Activated naive CD4-positive, alpha-beta T cell treated with anti-CD3 and anti-CD28 coated beads, Interleukin-2, amount 50 U/mL, for 24 hours (primary cell): ENCODE measurements at regions not wholly inside any gene's neighbourhood (a gene's known extent, or its start where the extent isn't known, plus 50 kb on each side); places are given as distances from the start of the nearest gene placed in this dataset.

Experiments
- H3K27ac Mint-ChIP-seq: one replicate; pipeline ENCODE4 v1.8.0; 2021; ENCODE audit warnings: mild to moderate bottlenecking, mixed read lengths
- H3K27me3 Mint-ChIP-seq: one replicate; pipeline ENCODE4 v1.8.0; 2021; ENCODE audit warnings: mixed read lengths
- H3K36me3 Mint-ChIP-seq: one replicate; pipeline ENCODE4 v1.8.0; 2021; ENCODE audit warnings: mixed read lengths
- H3K4me1 Mint-ChIP-seq: one replicate; pipeline ENCODE4 v1.8.0; 2021; ENCODE audit warnings: mixed read lengths
- H3K4me3 Mint-ChIP-seq: one replicate; pipeline ENCODE4 v1.8.0; 2021; ENCODE audit warnings: mild to moderate bottlenecking, mixed read lengths
- H3K9me3 Mint-ChIP-seq: one replicate; pipeline ENCODE4 v1.8.0; 2021; ENCODE audit warnings: mixed read lengths

DNA sequence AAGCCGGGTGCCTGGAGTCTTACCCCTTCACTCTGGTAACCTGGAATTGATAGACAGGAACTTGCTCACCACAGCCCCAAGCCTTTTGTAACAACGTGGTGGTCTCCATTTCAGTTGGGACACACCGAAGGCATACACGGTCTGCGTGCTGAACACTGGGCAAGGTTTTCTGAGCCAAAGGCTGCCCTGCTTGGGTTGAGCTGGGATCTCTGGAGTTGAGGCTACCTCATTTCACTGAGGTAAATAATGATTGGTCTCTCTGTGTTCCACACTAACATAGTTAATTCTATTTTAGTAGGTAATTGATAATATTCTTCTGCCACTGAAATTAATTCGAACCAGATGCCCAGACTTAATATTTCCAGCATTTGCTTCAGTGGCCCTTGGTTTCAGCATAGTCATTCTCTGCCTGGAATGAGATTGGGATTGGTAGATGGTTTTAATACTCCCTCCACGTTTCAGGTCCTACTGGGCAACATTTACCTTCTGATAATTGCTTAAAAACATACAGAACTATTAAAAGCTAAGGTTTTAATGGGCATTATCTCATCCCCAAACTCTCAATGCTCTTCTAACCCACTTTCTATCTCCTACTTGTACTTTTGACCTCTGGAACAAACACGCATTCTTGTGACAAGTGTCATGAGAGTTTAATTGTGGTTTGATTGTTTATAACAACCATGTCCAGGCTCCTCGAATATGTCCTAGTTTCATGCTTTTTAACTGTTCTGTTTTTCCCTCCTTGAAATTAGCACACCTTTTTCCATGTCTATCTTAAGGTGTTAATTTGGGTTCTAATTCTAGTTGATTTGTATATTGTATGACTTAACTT, 202.3 kb upstream of the KLF6 start:
- Mint-ChIP-seq H3K4me3 (no peak overlapping the region), H3K36me3 (peaks cover 2% of the 10 kb centered on the region), H3K27ac (no peak overlapping the region), H3K4me1 (peaks cover 12% of the 10 kb centered on the region), H3K9me3 (no peaks in the 10 kb centered on the region), H3K27me3 (no peaks in the 10 kb centered on the region)

DNA sequence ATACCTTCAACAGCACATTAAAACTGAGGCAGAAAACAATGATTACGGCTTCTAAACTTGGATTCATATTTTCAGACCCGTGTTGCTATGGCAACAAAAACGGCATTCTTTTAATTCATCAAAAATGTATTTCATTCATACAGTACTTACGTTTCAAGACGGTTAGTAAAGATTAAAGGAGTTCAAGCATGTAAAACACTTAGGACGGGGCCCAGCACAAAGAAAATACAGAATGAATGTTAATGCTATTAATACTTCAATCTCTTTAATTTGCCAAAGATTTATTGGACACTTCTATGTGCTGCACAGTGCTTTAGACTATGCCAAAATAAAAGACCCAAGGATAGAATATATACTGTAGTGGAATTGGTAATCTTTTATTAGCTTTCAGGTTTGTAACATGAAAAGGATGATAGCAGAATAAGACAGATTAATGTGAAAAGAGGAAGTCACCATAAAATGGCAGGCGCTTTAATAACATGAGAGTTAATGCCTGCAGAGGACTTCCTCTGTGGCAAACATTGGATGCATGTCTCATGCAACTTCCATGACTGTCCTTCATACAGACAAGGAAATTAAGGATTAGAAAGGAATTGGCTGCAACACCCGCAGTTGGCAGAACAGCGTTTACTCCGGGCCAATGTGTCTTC, 201.6 kb upstream of the KLF6 start:
- Mint-ChIP-seq H3K9me3 (no peaks in the 10 kb centered on the region), H3K27me3 (no peaks in the 10 kb centered on the region), H3K4me1 (peaks cover 20% of the 10 kb centered on the region), H3K27ac (peak overlapping the region; percentile 14), H3K4me3 (no peak overlapping the region), H3K36me3 (peaks cover 2% of the 10 kb centered on the region)

DNA sequence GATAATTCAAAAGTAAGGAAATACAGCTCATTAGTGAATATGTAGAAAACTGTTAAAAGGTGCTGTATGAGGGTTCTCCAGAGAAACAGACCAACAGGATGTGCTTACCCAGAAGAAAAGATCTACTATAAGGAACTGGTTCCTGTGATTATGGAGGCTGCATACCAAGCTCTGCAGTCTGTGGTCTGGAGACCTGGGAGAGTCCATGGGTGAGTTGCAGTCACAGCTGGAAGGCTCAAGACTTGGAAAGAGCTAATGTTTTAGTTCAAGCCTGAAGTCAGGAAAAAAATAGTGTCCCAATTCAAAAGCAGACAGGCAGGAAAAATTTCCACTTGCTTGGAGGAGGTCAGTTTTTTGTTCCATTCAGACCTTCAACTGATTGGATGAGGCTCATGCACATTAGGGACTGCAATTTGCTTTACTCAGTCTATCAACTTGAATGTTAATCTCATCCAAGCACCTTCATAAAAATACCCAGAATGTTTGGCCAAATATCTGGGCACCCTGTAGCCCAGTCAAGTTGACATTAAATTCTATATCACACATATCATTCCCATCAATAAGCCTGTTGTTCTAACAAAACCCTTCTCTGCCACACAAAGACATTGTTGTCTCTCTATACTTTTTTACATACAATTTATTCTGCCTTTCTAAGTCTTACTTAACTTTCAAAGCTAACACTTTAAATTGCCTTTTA, 197.9 kb upstream of the KLF6 start:
- no peak overlapping the region for H3K27ac Mint-ChIP-seq
- no peaks in the 10 kb centered on the region for H3K27me3 Mint-ChIP-seq
- peaks cover 2% of the 10 kb centered on the region for H3K36me3 Mint-ChIP-seq
- no peaks in the 10 kb centered on the region for H3K9me3 Mint-ChIP-seq
- no peak overlapping the region for H3K4me3 Mint-ChIP-seq
- H3K4me1 Mint-ChIP-seq, result peaks cover 47% of the 10 kb centered on the region

DNA sequence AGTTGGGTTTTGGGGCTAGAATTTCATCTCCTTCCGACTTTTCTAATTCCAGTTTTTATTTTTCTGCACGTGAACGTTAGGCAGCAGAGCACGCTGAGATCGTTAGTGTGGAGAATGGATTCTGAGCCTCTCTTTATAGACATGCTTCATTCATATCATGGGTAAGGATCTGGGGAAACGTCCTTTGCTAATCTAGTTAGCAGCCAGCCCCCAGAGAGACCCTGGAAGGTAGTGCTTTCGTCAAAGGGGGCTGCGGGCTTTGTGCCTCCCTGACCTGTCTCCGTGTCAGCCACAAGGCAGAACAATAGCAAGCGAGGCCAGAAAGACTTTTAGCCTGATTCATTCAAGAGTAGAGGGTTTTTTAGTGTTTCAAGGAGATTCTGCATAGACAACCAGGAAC, 196.3 kb upstream of the KLF6 start:
- Mint-ChIP-seq H3K27me3 (no peaks in the 10 kb centered on the region), H3K36me3 (peaks cover 2% of the 10 kb centered on the region), H3K4me1 (peaks cover 42% of the 10 kb centered on the region), H3K9me3 (no peaks in the 10 kb centered on the region), H3K27ac (peak overlapping the region; percentile 1), H3K4me3 (no peak overlapping the region)

DNA sequence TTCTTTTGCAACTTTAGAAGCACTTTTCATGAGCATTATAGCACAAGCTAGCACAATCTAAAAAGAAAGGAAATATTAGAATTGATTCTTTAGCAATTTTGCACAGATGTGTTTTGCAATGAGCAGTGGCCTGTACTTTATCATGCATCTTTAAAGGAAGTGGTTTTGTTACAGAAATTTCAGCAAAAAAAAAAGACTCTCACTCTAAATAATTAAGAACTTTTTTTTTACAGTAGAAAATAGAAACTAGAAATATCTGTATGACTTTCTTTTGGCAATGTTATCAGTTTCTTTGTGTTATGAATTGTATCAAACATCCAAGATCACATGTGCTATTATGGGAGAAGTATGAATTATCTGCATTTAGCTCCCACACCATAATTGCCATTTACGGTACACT, 195.7 kb upstream of the KLF6 start:
- no peaks in the 10 kb centered on the region for H3K27me3 Mint-ChIP-seq
- H3K4me1 Mint-ChIP-seq, result peaks cover 42% of the 10 kb centered on the region
- peaks cover 2% of the 10 kb centered on the region for H3K36me3 Mint-ChIP-seq
- H3K4me3 Mint-ChIP-seq, result peak overlapping the region; percentile 3
- H3K27ac Mint-ChIP-seq, result no peak overlapping the region
- no peaks in the 10 kb centered on the region for H3K9me3 Mint-ChIP-seq

DNA sequence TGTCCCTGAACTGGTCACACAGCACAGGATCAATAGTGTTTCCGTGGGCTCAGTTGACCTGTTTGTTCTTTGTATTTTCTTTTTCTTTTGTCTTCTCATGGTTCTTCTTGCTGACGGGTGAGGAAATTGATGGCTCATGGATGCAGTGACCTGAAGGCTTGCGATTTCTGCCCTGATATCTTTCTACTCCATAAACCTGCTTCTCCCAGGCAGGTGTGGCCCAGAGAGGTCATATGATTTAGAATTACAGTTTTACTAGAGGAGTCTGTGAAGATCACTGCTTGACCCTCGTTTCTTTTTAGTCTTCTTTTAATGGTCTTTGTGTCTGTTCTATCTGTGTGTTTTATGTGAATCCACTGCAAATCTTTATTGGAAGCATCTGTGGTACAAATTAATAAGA, 195.1 kb upstream of the KLF6 start:
- peaks cover 2% of the 10 kb centered on the region for H3K36me3 Mint-ChIP-seq
- peak overlapping the region; percentile 3 for H3K4me3 Mint-ChIP-seq
- no peaks in the 10 kb centered on the region for H3K9me3 Mint-ChIP-seq
- H3K27ac Mint-ChIP-seq, result peak overlapping the region; percentile 3
- H3K27me3 Mint-ChIP-seq, result no peaks in the 10 kb centered on the region
- H3K4me1 Mint-ChIP-seq, result peaks cover 42% of the 10 kb centered on the region

DNA sequence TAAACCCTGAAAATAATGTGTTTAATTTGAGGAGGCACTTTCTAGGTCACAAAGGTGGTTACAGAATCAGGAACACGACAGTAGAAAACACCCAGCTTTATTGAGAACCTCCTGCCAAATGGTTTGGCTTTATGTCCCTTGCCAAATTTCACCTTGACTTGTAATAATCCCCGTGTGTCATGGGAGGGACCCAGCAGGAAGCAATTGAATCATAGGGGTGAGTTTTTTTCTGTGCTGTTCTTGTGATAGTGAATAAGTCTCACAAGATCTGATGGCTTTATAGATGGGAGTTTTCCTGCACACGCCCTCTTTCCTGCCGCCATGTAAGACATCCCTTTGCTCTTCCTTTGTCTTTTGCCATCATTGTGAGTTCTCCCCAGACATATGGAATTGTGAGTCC, 193.8 kb upstream of the KLF6 start:
- H3K27ac Mint-ChIP-seq, result no peak overlapping the region
- H3K27me3 Mint-ChIP-seq, result no peaks in the 10 kb centered on the region
- H3K36me3 Mint-ChIP-seq, result peaks cover 4% of the 10 kb centered on the region
- no peak overlapping the region for H3K4me3 Mint-ChIP-seq
- no peaks in the 10 kb centered on the region for H3K9me3 Mint-ChIP-seq
- peaks cover 51% of the 10 kb centered on the region for H3K4me1 Mint-ChIP-seq

DNA sequence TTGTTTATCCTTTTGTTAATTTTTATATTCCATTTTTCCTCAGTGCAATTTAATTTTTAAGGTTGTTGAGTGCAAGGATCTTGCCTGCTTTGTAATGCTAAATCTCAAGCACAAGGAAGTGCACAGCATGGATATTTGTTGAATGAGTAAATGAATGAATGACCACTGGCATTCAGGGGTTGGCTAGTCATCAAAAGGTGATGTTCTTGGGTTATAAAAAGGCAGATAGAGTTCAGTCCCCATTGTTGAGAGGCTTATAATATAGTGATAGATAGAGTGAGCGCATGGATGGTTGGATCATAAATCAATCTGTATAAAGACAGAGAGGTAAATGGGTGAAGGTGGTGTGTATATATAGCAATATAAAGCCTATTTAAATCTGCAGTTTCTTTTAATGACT, 193.2 kb upstream of the KLF6 start:
- no peaks in the 10 kb centered on the region for H3K27me3 Mint-ChIP-seq
- no peak overlapping the region for H3K4me3 Mint-ChIP-seq
- no peak overlapping the region for H3K27ac Mint-ChIP-seq
- H3K36me3 Mint-ChIP-seq, result peaks cover 4% of the 10 kb centered on the region
- H3K4me1 Mint-ChIP-seq, result peaks cover 51% of the 10 kb centered on the region
- no peaks in the 10 kb centered on the region for H3K9me3 Mint-ChIP-seq

DNA sequence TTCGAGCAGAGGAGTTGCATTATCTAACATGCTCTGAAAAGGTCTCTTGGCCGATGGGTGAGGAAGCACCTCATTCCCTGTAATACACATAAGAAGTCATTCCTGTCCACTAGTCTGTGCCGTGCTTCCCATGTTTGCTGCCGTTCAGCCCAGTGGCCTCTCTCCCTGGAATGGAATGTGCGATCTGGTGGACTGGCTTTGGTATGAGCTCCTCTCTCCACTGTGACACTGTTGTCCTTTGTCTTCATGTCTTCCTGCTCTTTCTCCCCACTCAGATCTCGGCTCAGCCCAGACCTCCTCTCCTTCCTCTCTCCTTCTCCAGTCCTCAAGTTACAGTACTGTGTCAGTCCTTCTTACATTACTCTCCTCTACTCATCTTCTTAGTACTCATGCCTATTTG, 192.8 kb upstream of the KLF6 start:
- Mint-ChIP-seq H3K36me3 (peaks cover 3% of the 10 kb centered on the region), H3K9me3 (no peaks in the 10 kb centered on the region), H3K27ac (no peak overlapping the region), H3K4me1 (peaks cover 55% of the 10 kb centered on the region), H3K27me3 (no peaks in the 10 kb centered on the region), H3K4me3 (no peak overlapping the region)

DNA sequence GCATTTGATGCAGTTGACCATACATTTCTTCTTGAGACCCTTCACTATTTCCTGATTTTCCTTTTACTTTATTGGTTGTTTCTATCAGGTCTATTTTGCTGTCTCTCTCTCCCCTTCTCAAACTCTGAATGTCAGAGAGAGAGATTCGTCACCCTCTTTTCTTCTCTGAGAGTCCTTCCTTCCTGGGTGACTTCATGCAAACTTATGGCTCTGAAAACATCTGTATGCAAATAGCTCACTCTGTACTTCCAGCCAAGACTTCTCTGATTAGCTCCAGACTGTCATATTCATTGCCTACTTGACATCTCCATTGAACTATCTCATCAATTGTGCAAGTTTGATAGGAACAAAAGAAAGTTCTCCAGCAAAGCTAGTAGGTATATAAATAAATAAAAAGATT, 191.7 kb upstream of the KLF6 start:
- Mint-ChIP-seq H3K27me3 (no peaks in the 10 kb centered on the region), H3K9me3 (no peaks in the 10 kb centered on the region), H3K27ac (no peak overlapping the region), H3K4me3 (no peak overlapping the region), H3K36me3 (peaks cover 2% of the 10 kb centered on the region), H3K4me1 (peaks cover 55% of the 10 kb centered on the region)

DNA sequence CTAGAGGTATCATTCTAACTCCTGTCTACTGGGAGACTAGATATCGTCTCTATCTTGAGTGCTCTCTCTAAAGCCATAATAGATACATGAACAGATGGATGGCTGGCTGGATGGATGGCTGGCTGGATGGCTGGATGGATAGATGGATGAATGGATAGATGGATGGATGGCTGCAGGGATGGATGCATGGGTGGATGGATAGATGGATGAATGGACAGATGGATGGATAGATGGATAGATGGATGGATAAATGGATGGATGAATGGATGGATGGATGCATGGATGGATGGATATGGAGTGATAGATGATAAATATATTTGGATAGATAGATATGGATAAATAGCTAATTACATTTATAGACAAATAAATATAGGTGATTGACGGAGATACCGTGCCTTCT, 191.2 kb upstream of the KLF6 start:
- peaks cover 55% of the 10 kb centered on the region for H3K4me1 Mint-ChIP-seq
- H3K27ac Mint-ChIP-seq, result no peak overlapping the region
- H3K9me3 Mint-ChIP-seq, result no peaks in the 10 kb centered on the region
- no peaks in the 10 kb centered on the region for H3K27me3 Mint-ChIP-seq
- H3K36me3 Mint-ChIP-seq, result peaks cover 2% of the 10 kb centered on the region
- no peak overlapping the region for H3K4me3 Mint-ChIP-seq

DNA sequence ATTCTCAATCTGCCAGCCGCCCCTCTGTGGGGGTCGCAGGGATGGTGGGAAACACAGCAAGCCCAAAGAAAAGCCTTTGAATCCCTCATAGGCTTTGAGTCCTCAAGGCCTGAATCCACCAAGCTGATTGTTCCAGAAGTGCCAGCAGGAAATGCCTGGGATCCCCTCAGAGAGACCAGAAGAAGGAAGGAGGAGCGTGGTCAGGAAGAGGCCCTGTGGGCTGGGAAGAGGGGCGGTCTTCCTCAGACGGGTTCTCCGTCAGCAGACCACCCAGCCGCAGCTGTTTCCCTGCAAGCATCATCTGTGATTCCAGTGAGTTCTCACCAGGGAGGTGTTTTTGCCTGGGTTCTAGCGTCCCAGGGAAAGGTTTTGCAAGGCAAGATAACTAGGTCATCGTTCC, 190.0 kb upstream of the KLF6 start:
- Mint-ChIP-seq H3K4me3 (no peak overlapping the region), H3K27me3 (no peaks in the 10 kb centered on the region), H3K9me3 (no peaks in the 10 kb centered on the region), H3K4me1 (peaks cover 55% of the 10 kb centered on the region), H3K36me3 (peaks cover 2% of the 10 kb centered on the region), H3K27ac (no peak overlapping the region)

DNA sequence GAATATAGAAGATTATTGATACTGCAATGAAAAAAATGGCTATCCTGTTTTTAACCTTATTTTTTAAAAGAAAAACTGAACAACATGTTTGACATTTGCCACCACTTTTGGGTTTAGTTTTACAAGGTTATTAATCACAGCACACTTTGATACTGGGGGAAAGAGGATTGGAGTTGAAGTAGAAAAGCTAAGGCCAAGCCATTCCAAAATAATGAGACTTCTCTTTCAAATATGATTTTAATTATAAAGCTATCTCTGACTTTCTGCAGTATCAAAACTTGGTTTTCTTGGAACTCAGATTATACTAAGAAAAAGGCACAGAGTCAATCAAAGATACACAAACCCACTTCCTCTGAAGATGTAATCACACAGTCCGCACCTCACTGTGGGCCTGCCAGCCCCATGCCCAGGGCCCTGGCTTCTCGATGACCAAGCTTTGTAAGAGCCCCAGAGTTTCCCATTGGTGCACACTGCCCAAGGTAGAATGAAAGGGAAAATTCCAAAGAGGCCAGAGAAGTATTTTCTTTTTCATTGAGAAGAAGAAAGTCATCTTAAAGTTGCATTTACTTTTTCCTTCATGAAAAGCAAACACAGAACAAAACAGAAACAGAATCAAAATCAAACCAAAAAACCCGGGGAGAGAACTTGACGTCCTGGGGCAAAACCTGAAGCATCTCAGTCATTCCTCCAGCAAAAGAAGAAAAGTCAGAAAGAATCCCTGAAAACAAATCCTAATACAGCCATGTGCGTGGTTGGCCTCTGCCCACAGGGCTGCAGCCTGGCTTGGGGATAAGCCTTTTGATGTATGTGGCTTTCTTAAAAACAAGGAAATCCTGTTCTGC, 187.7 kb upstream of the KLF6 start:
- Mint-ChIP-seq H3K4me3 (peak overlapping the region; percentile 62), H3K9me3 (peaks cover 3% of the 10 kb centered on the region), H3K27ac (peak overlapping the region; percentile 79), H3K36me3 (peaks cover 2% of the 10 kb centered on the region), H3K4me1 (peaks cover 52% of the 10 kb centered on the region), H3K27me3 (no peaks in the 10 kb centered on the region)

DNA sequence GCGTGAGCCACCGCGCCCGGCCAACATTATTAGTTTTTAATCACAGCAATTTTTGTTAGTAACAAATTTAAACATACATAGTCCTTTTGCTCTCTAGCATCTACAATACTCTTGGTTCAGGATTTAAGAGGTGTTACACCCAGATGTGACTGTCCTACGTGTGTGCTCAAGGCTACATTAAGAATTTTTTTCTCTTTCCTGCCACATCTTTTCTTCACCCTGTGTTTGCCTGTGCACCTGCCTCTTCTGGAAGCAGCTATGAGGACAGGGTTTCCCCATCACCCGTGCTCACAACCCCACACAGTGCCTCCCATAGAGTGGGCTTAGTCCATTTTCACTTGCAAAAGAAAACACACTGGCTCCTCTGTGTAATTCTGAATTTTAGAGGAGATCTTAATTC, 186.7 kb upstream of the KLF6 start:
- Mint-ChIP-seq H3K36me3 (peaks cover 2% of the 10 kb centered on the region), H3K4me1 (peaks cover 52% of the 10 kb centered on the region), H3K27ac (peak overlapping the region; percentile 86), H3K9me3 (peaks cover 4% of the 10 kb centered on the region), H3K4me3 (no peak overlapping the region), H3K27me3 (no peaks in the 10 kb centered on the region)

DNA sequence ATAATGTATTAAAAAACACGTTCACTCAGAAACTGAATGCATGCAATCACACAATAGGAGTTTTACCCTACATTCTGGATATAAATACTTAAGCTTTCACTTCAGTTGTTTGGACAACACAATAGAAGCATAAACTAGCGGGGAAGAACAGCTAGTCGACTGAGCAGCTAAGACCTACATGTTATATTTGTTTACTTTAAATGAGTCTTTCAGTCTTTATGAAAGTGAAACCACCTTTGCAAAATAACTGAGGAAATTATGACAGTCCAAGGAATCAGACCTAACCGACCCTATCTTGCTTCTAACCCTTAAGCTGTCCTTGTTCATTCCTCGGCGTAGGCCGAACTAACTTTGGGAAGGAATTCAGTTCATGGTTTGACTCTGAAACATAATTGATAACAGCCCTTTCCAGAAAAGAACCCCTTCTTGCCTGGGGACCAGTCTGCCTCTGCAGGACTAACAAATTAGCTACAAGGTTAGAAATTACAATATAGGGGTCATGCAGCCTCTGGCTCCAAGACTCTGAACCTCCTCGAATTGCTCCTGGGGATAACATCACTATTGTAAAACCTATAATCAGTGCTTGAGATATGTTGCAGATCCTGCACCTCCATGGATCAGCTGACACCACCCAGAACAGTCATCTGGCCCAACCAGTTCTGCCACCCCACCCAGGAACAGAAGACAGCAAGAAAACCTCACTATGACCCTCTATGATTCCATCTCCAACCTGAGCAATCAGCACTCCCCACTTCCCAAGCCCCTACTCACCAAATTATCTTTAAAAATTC, 185.1 kb upstream of the KLF6 start:
- Mint-ChIP-seq H3K4me3 (peak overlapping the region; percentile 58), H3K9me3 (peaks cover 4% of the 10 kb centered on the region), H3K27ac (peak overlapping the region; percentile 86), H3K36me3 (peaks cover 2% of the 10 kb centered on the region), H3K4me1 (peaks cover 52% of the 10 kb centered on the region), H3K27me3 (no peaks in the 10 kb centered on the region)
